ENCODE measurements at regions not wholly inside any gene's neighbourhood (a gene's known extent, or its start where the extent isn't known, plus 50 kb on each side); places are given as distances from the start of the nearest gene placed in this dataset.

GRCh38 chr7:115178835-115179234, 256.9 kb downstream of the MDFIC start (continued):
- no peak for TF ChIP-seq NONO (IDR thresholded peaks at IDR 0.05; ENCODE audit: low read depth in 2 of 2, low read length in 1 of 2)
- no peak for TF ChIP-seq ZBTB11 (CRISPR knock-in tag; IDR thresholded peaks at IDR 0.05)
- TF ChIP-seq RERE (CRISPR knock-in tag; IDR thresholded peaks at IDR 0.05; ENCODE audit: borderline replicate concordance), result no peak
